ENCODE measurements at regions not wholly inside any gene's neighbourhood (a gene's known extent, or its start where the extent isn't known, plus 50 kb on each side); places are given as distances from the start of the nearest gene placed in this dataset.

DNA sequence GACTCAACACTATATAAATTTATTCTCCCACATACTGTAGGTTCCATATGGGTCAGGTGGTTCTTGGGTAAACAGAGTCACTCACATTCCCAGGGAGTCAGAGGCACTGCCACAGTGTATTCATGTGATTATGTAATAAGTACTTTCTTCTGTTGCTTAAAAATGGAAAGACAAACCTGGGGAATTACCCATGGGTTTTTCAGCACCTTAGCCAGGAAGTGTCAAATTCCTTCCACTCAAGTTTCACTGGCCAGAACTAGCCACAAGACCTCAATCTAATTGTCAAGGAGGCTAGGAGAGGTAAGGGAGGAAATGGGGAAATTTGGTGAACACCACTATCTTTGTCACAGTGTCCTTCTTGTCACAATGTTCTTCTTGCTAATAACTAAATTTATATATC, 333.2 kb upstream of the MDGA2 start:
- Histone ChIP-seq H3K4me3 (ENCODE audit: low read depth, low read length) (no peak overlapping the region), H3K27ac (ENCODE audit: low read depth) (no peak overlapping the region), H3K36me3 (ENCODE audit: insufficient read depth) (no peaks in the 10 kb centered on the region), H3K4me1 (ENCODE audit: insufficient read depth) (no peaks in the 10 kb centered on the region)
- DNase-seq (ENCODE audit: extremely low spot score), result no peak

DNA sequence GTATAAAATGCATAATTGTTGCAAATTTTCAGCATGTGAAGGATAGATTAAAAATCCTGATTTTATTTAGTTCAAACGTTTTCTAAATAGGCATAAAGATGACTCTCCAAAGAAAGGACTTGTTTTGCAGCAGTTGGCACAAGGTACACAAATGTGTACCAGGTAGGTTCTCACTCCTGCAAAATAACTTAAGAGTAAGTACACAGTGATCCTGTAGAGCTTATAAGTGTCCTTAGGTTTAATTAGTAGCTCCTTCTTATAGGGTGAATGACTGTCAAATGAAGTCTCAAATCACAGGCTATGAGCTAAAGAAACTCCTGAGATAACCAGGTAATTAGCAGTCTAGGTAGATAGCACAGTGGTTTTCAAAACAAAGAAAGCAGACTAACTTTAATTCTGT, 330.6 kb upstream of the MDGA2 start:
- Histone ChIP-seq H3K4me1 (ENCODE audit: insufficient read depth) (no peaks in the 10 kb centered on the region), H3K4me3 (ENCODE audit: low read depth, low read length) (no peak overlapping the region), H3K36me3 (ENCODE audit: insufficient read depth) (no peaks in the 10 kb centered on the region), H3K27ac (ENCODE audit: low read depth) (no peak overlapping the region)
- no peak for DNase-seq (ENCODE audit: extremely low spot score)
- WGBS, result 41% methylated on average over 1 of the region's 1 CpG

GRCh38 chr14:47993883-47994282, 318.5 kb upstream of the MDGA2 start:
- DNase-seq (ENCODE audit: extremely low spot score), result no peak
- no peaks in the 10 kb centered on the region for H3K36me3 ChIP-seq (ENCODE audit: insufficient read depth)
- no peak overlapping the region for H3K4me3 ChIP-seq (ENCODE audit: low read depth, low read length)
- H3K27ac ChIP-seq (ENCODE audit: low read depth), result no peak overlapping the region
- no peaks in the 10 kb centered on the region for H3K4me1 ChIP-seq (ENCODE audit: insufficient read depth)

- H3K27ac ChIP-seq (ENCODE audit: low read depth), result no peak overlapping the region
- no peak overlapping the region for H3K4me3 ChIP-seq (ENCODE audit: low read depth, low read length)
- 80% methylated on average over 2 of the region's 2 CpGs for WGBS
- H3K4me1 ChIP-seq (ENCODE audit: insufficient read depth), result no peaks in the 10 kb centered on the region
- no peak for DNase-seq (ENCODE audit: extremely low spot score)
- no peaks in the 10 kb centered on the region for H3K36me3 ChIP-seq (ENCODE audit: insufficient read depth)
These were observed 312.8 kb upstream of the MDGA2 start for GRCh38 chr14:47988175-47988574.

DNA sequence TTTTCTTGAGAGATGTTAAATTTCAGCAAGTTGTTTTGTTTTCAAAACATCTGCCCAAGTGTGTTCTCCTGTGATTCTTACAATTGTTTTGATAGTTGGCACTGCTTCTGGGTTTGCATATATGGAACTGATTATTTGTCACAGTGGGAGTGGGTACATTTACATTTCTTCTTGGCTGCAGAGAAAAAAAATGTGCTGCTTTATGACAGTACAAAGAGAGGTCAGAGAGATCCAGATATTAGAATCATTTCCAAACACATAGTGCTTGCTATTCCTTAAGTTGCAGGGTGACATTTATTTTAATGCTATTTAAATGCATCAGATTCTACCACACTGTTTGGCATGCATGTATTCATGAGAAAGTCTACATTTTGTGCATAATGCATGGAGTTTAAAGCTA, 303.5 kb upstream of the MDGA2 start:
- DNase-seq (ENCODE audit: extremely low spot score), result no peak
- H3K27ac ChIP-seq (ENCODE audit: low read depth), result no peak overlapping the region
- no peak overlapping the region for H3K4me3 ChIP-seq (ENCODE audit: low read depth, low read length)
- no peaks in the 10 kb centered on the region for H3K4me1 ChIP-seq (ENCODE audit: insufficient read depth)
- H3K36me3 ChIP-seq (ENCODE audit: insufficient read depth), result no peaks in the 10 kb centered on the region

GRCh38 chr14:47976139-47976538, 300.7 kb upstream of the MDGA2 start:
- no peak for DNase-seq (ENCODE audit: extremely low spot score)
- Histone ChIP-seq H3K4me1 (ENCODE audit: insufficient read depth) (no peaks in the 10 kb centered on the region), H3K4me3 (ENCODE audit: low read depth, low read length) (no peak overlapping the region), H3K36me3 (ENCODE audit: insufficient read depth) (no peaks in the 10 kb centered on the region), H3K27ac (ENCODE audit: low read depth) (no peak overlapping the region)
- 88% methylated on average over 2 of the region's 2 CpGs for WGBS

DNA sequence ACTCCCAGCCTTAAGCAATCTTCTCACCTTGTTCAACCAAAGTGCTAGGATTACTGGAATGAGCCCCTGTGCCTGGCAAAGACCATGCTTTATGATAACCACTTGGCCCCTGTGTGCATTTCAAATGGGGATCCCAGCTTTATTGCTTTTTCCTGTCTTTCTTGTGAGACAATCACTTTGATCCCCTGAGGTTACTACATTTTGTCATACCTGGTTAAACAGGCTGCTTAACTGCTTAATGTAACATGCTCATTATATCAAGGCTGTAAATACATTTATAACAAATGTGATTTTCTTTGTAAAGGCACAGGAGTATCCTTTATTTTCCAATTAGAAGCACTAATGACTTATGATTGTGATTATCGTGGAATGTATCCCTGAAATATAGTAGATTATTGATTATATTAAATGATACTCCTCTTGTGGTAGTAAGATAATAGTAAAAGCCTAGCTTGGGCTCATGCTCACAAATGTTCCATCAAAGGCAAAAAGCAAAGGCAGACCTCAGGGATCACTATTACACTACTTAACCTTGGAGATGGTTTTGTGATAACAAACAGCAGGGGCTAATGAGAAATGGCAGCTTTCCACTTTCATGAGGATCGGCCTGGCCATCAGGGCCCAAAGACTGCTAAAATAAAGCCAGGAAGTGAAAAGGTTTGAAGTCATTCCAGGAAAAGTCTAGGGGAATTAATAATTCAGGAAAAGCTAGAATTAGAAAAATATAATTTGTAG, 290.8 kb upstream of the MDGA2 start:
- no peak overlapping the region for H3K4me3 ChIP-seq (ENCODE audit: low read depth, low read length)
- no peaks in the 10 kb centered on the region for H3K36me3 ChIP-seq (ENCODE audit: insufficient read depth)
- DNase-seq (ENCODE audit: extremely low spot score), result no peak
- no peaks in the 10 kb centered on the region for H3K4me1 ChIP-seq (ENCODE audit: insufficient read depth)
- 79% methylated on average over 2 of the region's 2 CpGs for WGBS
- no peak overlapping the region for H3K27ac ChIP-seq (ENCODE audit: low read depth)

- Histone ChIP-seq H3K36me3 (ENCODE audit: insufficient read depth) (no peaks in the 10 kb centered on the region), H3K4me1 (ENCODE audit: insufficient read depth) (no peaks in the 10 kb centered on the region), H3K27ac (ENCODE audit: low read depth) (no peak overlapping the region), H3K4me3 (ENCODE audit: low read depth, low read length) (no peak overlapping the region)
- 91% methylated on average over 3 of the region's 3 CpGs for WGBS
- no peak for DNase-seq (ENCODE audit: extremely low spot score)
These were observed 286.2 kb upstream of the MDGA2 start for GRCh38 chr14:47961634-47962033.

GRCh38 chr14:47959740-47960139, 284.3 kb upstream of the MDGA2 start:
- WGBS, result 11% methylated on average over 2 of the region's 2 CpGs
- no peaks in the 10 kb centered on the region for H3K4me1 ChIP-seq (ENCODE audit: insufficient read depth)
- DNase-seq (ENCODE audit: extremely low spot score), result no peak

GRCh38 chr14:47949006-47949405, 273.6 kb upstream of the MDGA2 start:
- Histone ChIP-seq H3K36me3 (ENCODE audit: insufficient read depth) (no peaks in the 10 kb centered on the region), H3K27ac (ENCODE audit: low read depth) (no peak overlapping the region), H3K4me1 (ENCODE audit: insufficient read depth) (no peaks in the 10 kb centered on the region), H3K4me3 (ENCODE audit: low read depth, low read length) (no peak overlapping the region)
- DNase-seq (ENCODE audit: extremely low spot score), result no peak
- 51% methylated on average over 6 of the region's 6 CpGs for WGBS

More at GRCh38 chr14:47959740-47960139, 284.3 kb upstream of the MDGA2 start:
- Histone ChIP-seq H3K36me3 (ENCODE audit: insufficient read depth) (no peaks in the 10 kb centered on the region), H3K27ac (ENCODE audit: low read depth) (no peak overlapping the region), H3K4me3 (ENCODE audit: low read depth, low read length) (no peak overlapping the region)

DNA sequence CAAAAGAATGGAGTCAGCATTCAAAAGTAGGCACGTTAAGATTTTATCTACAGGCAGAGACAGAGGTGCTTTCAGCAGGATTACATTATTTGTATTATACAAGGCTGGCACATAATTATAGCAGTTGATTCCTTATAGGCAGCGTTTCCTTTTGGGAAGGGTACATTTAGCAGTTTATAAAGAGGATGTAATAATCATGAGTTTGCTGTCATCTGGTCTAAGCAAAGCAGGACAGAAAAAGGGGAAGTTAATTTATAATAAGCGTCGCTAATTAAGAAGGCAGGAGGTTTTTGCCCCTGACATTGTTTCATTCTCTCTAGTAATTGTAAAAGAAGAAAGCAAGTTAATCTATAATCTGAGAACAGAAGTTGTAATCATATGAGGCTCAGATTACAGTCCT, 259.9 kb upstream of the MDGA2 start:
- no peaks in the 10 kb centered on the region for H3K4me1 ChIP-seq (ENCODE audit: insufficient read depth)
- 50% methylated on average over 4 of the region's 4 CpGs for WGBS
- no peak overlapping the region for H3K27ac ChIP-seq (ENCODE audit: low read depth)
- DNase-seq (ENCODE audit: extremely low spot score), result no peak
- H3K36me3 ChIP-seq (ENCODE audit: insufficient read depth), result no peaks in the 10 kb centered on the region
- no peak overlapping the region for H3K4me3 ChIP-seq (ENCODE audit: low read depth, low read length)

DNA sequence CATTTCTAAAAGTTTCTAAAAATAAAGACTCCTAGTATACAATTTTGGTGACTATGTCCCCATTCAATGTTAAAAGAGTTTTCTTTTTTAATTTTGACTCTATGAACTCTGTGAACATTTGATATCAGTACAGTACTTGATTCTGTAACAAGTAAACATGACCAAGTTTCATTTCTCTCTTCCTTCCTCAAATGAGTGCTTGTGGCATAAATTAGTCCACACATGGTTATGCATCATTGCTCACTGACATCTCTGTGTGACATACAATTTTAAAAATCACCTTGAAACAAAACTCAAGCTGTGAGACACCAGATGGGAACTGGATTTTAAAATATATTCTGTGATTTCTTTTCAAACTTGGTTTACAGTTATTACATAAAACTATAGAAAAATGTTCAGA, 253.9 kb upstream of the MDGA2 start:
- no peak overlapping the region for H3K4me3 ChIP-seq (ENCODE audit: low read depth, low read length)
- no peaks in the 10 kb centered on the region for H3K4me1 ChIP-seq (ENCODE audit: insufficient read depth)
- H3K27ac ChIP-seq (ENCODE audit: low read depth), result no peak overlapping the region
- H3K36me3 ChIP-seq (ENCODE audit: insufficient read depth), result no peaks in the 10 kb centered on the region
- DNase-seq (ENCODE audit: extremely low spot score), result no peak

- 0% methylated on average over 1 of the region's 1 CpG for WGBS
- Histone ChIP-seq H3K4me1 (ENCODE audit: insufficient read depth) (no peaks in the 10 kb centered on the region), H3K36me3 (ENCODE audit: insufficient read depth) (no peaks in the 10 kb centered on the region), H3K4me3 (ENCODE audit: low read depth, low read length) (no peak overlapping the region), H3K27ac (ENCODE audit: low read depth) (no peak overlapping the region)
- no peak for DNase-seq (ENCODE audit: extremely low spot score)
These were observed 245.7 kb upstream of the MDGA2 start for GRCh38 chr14:47921133-47921532.

- Histone ChIP-seq H3K36me3 (ENCODE audit: insufficient read depth) (no peaks in the 10 kb centered on the region), H3K27ac (ENCODE audit: low read depth) (no peak overlapping the region), H3K4me3 (ENCODE audit: low read depth, low read length) (no peak overlapping the region), H3K4me1 (ENCODE audit: insufficient read depth) (no peaks in the 10 kb centered on the region)
- no peak for DNase-seq (ENCODE audit: extremely low spot score)
- WGBS, result 93% methylated on average over 6 of the region's 6 CpGs
These were observed 244.6 kb upstream of the MDGA2 start for GRCh38 chr14:47919997-47920396.

DNA sequence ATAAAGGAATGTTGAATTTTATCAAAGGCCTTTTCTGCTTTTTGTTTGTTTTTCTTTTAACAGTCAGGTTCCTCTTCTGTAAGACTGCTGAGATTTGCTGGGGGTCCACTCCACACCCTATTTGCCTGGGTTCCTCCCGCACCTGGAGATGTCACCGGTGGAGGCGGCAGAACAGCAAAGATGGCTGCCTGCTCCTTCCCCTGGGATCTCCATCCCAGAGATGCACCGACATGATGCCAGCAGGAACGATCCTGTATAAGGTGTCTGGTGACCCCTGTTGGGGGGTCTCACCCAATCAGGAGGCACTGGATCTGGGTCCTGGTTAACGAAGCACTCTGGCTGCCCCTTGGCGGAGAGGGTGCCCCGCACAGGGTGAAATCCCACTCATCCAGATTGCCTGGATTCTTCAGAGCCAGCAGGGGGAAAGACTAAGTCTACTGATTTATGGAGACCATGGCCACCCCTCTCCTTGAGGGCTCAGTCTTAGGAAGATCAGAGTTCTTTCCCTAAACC, 244.0 kb upstream of the MDGA2 start:
- Histone ChIP-seq H3K36me3 (ENCODE audit: insufficient read depth) (no peaks in the 10 kb centered on the region), H3K4me3 (ENCODE audit: low read depth, low read length) (no peak overlapping the region), H3K4me1 (ENCODE audit: insufficient read depth) (no peaks in the 10 kb centered on the region), H3K27ac (ENCODE audit: low read depth) (no peak overlapping the region)
- 97% methylated on average over 8 of the region's 8 CpGs for WGBS
- DNase-seq (ENCODE audit: extremely low spot score), result no peak

Data from urinary bladder (tissue), 3 donors.